Heart right ventricle (tissue), 16 donors: ENCODE measurements at regions not wholly inside any gene's neighbourhood (a gene's known extent, or its start where the extent isn't known, plus 50 kb on each side); places are given as distances from the start of the nearest gene placed in this dataset.

Experiments
- ATAC-seq, 8 donors: fragments of 200-7000 bp; cut with Tn5 transposase; one replicate each; pipeline ENCODE4 v1.9.1; 2020; ENCODE audit warnings: mild to moderate bottlenecking in 8 of 8, moderate library complexity in 8 of 8, moderate number of reproducible peaks in 1 of 8
- DNase-seq, 2 donors: peaks; one replicate each; pipeline ENCODE4 v3.0.0-alpha.2; 2020
- H3K27ac ChIP-seq, 10 donors: fragments of 200-600 bp; sonication (generic) in 2 of 10; one replicate each; pipeline versions ENCODE4 v1.5.0 to v1.8.0; 2020 to 2022; ENCODE audit warnings: mild to moderate bottlenecking in 3 of 10
- H3K27me3 ChIP-seq, 7 donors: fragments of 200-600 bp; one replicate each; pipeline ENCODE4 v1.8.0; 2021 to 2022; ENCODE audit warnings: mild to moderate bottlenecking in 2 of 7
- H3K36me3 ChIP-seq, 9 donors: fragments of 200-600 bp; sonication (generic) in 1 of 9; one replicate each; pipeline versions ENCODE4 v1.5.0 to v1.8.0; 2020 to 2022; ENCODE audit warnings: mild to moderate bottlenecking in 2 of 9
- H3K4me1 ChIP-seq, 9 donors: fragments of 200-600 bp; sonication (generic) in 1 of 9; one replicate each; pipeline versions ENCODE4 v1.5.0 to v1.8.0; 2020 to 2022; ENCODE audit warnings: mild to moderate bottlenecking in 4 of 9
- H3K4me3 ChIP-seq, 10 donors: fragments of 200-600 bp; sonication (generic) in 2 of 10; one replicate each; pipeline versions ENCODE4 v1.5.0 to v1.8.0; 2020 to 2022; ENCODE audit warnings: mild to moderate bottlenecking in 7 of 10, moderate library complexity in 2 of 10
- H3K9me3 ChIP-seq, 11 donors: fragments of 200-600 bp in 10 of 11; sonication (generic) in 2 of 11; one replicate each; pipeline versions ENCODE4 v1.5.0 to v1.8.0; 2013 to 2022; ENCODE audit warnings: mild to moderate bottlenecking in 2 of 11, control low read depth in 1 of 11, moderate library complexity in 1 of 11
- CTCF ChIP-seq, 9 donors: fragments of 200-600 bp; sonication (generic) in 2 of 9; IDR thresholded peaks; one replicate each; pipeline versions ENCODE4 v1.5.0 to v1.8.0; 2021 to 2022; ENCODE audit warnings: antibody characterized with exemption in 9 of 9, mild to moderate bottlenecking in 5 of 9, moderate library complexity in 1 of 9
- WGBS, 2 donors: extraction: QIAGEN DNeasy Blood & Tissue Kit; methylation state at CpG; one replicate each; pipeline ENCODE4 v1.1.7; 2013; ENCODE audit warnings: inconsistent platforms in 1 of 2; 5-methylcytosine and 5-hydroxymethylcytosine counted together
- intact Hi-C, 10 donors: fragments of 100-400 bp; cut with DNase I; formaldehyde crosslinking; loops; one replicate each; pipeline versions ENCODE4 v1.11.1 to v1.14.2; 2022
- donor health status: Arrhythmogenic right ventricular cardiomyopathy.
- donor health status: ischemic (EF 13 %, LVEDD 7.1; RV severe dilation, severe dysfunction).
- donor health status: healthy with polysubstance abuse.
- donor health status: DM: no; HTN: yes; CAD: no.
- donor health status: DM: no; HTN: no; CAD: no.
- donor health status: ischemic (EF 25% LVEDD 6.9; RV normal size, moderate dysfunction).
- donor health status: ischemic (EF 25% LVEDD 5.7; RV mildly dilated, moderate dysfunction).
- donor health status: healthy.
- donor health status: DM: yes; HTN: yes; CAD: no.
- donor health status: Ischemic cardiomyopathy.
- donor health status: ischemic (EF 35%, LVEDD 5.7; RV mildly dilated, moderate dysfunction).
- donor health status: nonischemic (EF 11% LVEDD 7.7; RV severe dilation, severe dysfunction).
- donor health status: DM: yes; HTN: yes; CAD: no.
- donor health status: PGD.
- donor health status: ischemic (EF 29% LVEDD 5.4; RV normal size, mild dysfunction).
- donor health status: nonischemic (EF 23%, LVEDD 6.1; RV moderate dilation, normal function).

DNA sequence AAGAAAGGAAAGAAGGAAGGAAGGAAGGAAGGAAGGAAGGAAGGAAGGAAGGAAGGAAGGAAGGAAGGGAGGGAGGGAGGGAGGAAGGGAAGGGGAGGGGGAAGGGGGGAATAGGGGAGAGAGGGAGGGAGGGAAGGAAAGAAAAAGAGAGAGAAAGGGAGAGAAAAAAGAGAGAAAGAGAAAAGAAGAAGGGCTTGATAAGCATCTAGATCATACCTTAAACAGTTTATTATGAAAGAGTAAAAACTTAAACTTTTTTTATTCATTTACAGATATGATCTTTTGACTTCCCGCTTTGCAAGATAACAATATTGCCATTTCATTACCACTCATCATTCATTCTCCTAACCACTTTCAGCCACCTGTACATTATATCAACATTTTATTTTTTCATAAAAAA lies 53.6 kb upstream of the TMEM106B start:
- H3K9me3 ChIP-seq = no peaks in the 10 kb centered on the region
- no peaks in the 10 kb centered on the region for H3K4me1 ChIP-seq
- H3K36me3 ChIP-seq = no peaks in the 10 kb centered on the region
- no peak overlapping the region for H3K27ac ChIP-seq
- H3K27me3 ChIP-seq = no peaks in the 10 kb centered on the region
- TF ChIP-seq CTCF (IDR thresholded peaks at IDR 0.05) = no peak
- intact Hi-C loops = no loop called here
- WGBS, 2 donors = 50 to 56% methylated on average over 1 of the region's 1 CpG
- no peak overlapping the region for H3K4me3 ChIP-seq
- no peak for ATAC-seq
- DNase-seq = no peak

DNA sequence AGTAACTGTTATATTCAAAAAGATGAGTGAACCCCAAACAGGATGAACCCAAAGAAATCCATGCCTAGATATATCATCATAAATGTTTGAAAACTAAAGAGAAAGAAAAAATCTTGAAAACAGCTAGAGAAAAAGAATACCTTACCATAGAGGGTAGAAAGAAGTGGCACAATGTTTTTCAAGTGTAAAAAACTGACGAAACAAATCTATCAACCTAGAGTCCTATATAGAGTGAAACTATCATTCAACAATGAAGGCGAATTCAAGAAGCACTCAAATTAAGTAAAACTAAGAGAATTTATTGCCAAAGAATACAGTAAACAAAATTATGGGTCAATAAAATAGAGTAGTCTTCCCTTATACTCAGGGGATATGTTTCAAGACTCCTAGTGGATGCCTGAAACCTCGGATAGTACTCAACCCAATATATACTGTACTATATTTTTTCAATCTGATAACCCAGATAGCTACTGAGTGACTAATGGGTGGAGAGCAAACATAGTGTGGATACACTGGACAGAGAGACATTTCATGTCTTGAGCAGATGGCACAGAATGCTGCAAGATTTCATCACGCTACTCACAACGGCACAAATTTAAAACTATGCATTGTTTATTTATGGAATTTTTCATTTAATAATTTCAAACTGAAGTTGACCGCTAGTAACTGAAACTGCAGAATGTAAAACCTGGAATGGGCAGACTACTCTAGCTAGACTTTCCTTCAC lies 52.6 kb upstream of the TMEM106B start:
- 77 to 80% methylated on average over 6 of the region's 6 CpGs for WGBS, 2 donors
- DNase-seq (no peak), ATAC-seq (no peak)
- Histone ChIP-seq H3K4me1 (no peaks in the 10 kb centered on the region), H3K4me3 (no peak overlapping the region), H3K27me3 (no peaks in the 10 kb centered on the region), H3K9me3 (no peaks in the 10 kb centered on the region), H3K27ac (no peak overlapping the region), H3K36me3 (no peaks in the 10 kb centered on the region)
- intact Hi-C loops = no loop called here
- TF ChIP-seq CTCF (IDR thresholded peaks at IDR 0.05) = no peak

DNA sequence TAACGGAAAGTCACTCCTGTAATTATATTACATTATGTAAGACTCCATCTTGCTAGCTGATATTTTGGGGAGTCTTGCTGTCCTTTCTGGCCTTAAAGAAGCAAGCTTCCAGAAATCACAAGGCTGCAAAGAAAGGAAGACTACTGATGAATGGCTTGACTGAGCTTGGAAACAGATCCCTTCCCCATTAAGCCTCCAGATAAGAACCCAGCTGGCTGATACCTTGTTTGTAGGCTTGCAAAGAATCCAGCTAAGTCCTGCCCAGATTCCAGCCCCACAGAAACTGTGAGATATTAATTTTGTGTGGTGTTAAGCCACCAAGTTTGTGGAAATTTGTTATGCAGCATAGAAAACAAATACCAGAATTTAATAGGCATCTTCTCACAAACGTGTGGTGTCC lies 49.9 kb upstream of the TMEM106B start:
- ATAC-seq (no peak), DNase-seq (no peak)
- H3K9me3 ChIP-seq = peaks cover 0 to 14% (median 0%) of the 10 kb centered on the region in 11 donors
- no peaks in the 10 kb centered on the region for H3K27me3 ChIP-seq
- no peak overlapping the region for H3K4me3 ChIP-seq
- H3K4me1 ChIP-seq = no peaks in the 10 kb centered on the region
- WGBS, 2 donors = 15 to 47% methylated on average over 2 of the region's 2 CpGs
- no peak overlapping the region for H3K27ac ChIP-seq
- intact Hi-C loops = no loop called here
- H3K36me3 ChIP-seq = no peaks in the 10 kb centered on the region
- no peak for TF ChIP-seq CTCF (IDR thresholded peaks at IDR 0.05)
